ENCODE measurements at regions not wholly inside any gene's neighbourhood (a gene's known extent, or its start where the extent isn't known, plus 50 kb on each side); places are given as distances from the start of the nearest gene placed in this dataset.

DNA sequence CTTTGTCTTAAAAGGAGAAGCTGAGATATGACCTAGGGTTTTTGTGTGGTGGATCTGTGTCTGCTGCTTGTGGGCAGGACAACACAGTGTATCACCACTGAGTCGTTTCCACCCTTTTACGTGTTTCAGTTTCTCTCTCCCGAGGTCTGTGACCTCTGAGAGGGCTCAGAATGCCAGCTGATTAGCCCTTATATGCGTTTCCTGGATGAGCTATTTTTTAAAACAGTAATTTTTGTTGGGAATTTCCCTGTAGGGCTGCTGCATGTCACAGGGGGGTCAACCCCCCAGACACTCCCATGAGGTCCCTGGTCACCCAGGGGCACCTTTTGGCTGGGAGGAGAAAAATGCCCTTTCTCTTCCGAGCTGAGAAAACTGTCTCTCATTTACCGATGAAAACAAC lies 170.4 kb upstream of the CASK start:
- Mint-ChIP-seq H3K9me3 (ENCODE audit: low read depth) (peaks cover 6% of the 10 kb centered on the region), H3K36me3 (ENCODE audit: low read depth) (no peaks in the 10 kb centered on the region), H3K27ac (ENCODE audit: unreplicated experiment) (no peak overlapping the region), H3K27me3 (ENCODE audit: low read depth) (no peaks in the 10 kb centered on the region), H3K4me1 (ENCODE audit: low read depth) (peaks cover 9% of the 10 kb centered on the region), H3K4me3 (ENCODE audit: unreplicated experiment) (no peak overlapping the region)
- DNase-seq (ENCODE audit: low spot score) = no peak
- TF ChIP-seq, protein P1, sequence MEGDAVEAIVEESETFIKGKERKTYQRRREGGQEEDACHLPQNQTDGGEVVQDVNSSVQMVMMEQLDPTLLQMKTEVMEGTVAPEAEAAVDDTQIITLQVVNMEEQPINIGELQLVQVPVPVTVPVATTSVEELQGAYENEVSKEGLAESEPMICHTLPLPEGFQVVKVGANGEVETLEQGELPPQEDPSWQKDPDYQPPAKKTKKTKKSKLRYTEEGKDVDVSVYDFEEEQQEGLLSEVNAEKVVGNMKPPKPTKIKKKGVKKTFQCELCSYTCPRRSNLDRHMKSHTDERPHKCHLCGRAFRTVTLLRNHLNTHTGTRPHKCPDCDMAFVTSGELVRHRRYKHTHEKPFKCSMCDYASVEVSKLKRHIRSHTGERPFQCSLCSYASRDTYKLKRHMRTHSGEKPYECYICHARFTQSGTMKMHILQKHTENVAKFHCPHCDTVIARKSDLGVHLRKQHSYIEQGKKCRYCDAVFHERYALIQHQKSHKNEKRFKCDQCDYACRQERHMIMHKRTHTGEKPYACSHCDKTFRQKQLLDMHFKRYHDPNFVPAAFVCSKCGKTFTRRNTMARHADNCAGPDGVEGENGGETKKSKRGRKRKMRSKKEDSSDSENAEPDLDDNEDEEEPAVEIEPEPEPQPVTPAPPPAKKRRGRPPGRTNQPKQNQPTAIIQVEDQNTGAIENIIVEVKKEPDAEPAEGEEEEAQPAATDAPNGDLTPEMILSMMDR (IDR thresholded peaks at IDR 0.05) = no peak

DNA sequence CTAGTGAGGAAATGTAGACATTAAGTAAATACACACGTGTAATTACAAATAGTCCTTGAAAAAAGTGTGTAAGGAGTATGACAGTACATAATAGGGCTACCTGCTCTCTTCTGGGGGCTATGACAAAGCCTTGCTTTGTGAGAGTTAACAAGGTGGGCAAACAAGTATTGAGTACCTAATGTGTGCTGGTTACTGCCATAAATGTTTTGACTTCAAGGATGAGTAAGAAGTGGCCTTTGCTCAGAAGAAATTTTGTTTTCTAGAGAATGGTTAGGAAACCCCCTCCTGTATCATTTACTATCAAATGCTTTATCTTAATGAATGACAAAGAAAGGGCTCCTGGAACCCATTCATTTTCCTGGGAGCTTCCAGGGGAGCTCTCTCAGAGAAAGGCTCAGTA lies 167.0 kb upstream of the CASK start:
- TF ChIP-seq, protein P1 (IDR thresholded peaks at IDR 0.05) = no peak
- Mint-ChIP-seq H3K36me3 (ENCODE audit: low read depth) (no peaks in the 10 kb centered on the region), H3K27me3 (ENCODE audit: low read depth) (no peaks in the 10 kb centered on the region), H3K27ac (ENCODE audit: unreplicated experiment) (no peak overlapping the region), H3K4me1 (ENCODE audit: low read depth) (peaks cover 6% of the 10 kb centered on the region), H3K4me3 (ENCODE audit: unreplicated experiment) (no peak overlapping the region), H3K9me3 (ENCODE audit: low read depth) (peaks cover 2% of the 10 kb centered on the region)
- no peak for DNase-seq (ENCODE audit: low spot score)

DNA sequence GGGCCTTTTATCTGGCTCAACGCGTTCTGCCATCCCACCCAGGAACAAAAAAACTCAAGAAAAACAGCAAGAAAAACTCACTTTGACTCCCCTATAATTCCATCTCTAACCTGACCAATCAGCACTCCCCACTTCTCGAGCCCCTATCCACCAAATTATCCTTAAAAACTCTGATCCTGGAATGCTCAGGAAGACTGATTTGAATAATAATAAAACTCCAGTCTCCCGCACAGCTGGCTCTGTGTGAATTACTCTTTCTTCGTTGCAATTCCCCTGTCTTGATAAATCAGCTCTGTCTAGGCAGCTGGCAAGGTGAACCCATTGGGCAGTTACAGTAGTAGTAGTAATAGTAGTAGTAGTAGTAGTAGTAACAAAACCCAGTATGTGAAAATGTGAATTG lies 165.7 kb upstream of the CASK start:
- Mint-ChIP-seq H3K36me3 (ENCODE audit: low read depth) (no peaks in the 10 kb centered on the region), H3K4me3 (ENCODE audit: unreplicated experiment) (no peak overlapping the region), H3K27ac (ENCODE audit: unreplicated experiment) (no peak overlapping the region), H3K27me3 (ENCODE audit: low read depth) (no peaks in the 10 kb centered on the region), H3K9me3 (ENCODE audit: low read depth) (peaks cover 2% of the 10 kb centered on the region), H3K4me1 (ENCODE audit: low read depth) (peaks cover 3% of the 10 kb centered on the region)
- TF ChIP-seq, protein P1 (IDR thresholded peaks at IDR 0.05) = no peak
- DNase-seq (ENCODE audit: low spot score) = no peak

DNA sequence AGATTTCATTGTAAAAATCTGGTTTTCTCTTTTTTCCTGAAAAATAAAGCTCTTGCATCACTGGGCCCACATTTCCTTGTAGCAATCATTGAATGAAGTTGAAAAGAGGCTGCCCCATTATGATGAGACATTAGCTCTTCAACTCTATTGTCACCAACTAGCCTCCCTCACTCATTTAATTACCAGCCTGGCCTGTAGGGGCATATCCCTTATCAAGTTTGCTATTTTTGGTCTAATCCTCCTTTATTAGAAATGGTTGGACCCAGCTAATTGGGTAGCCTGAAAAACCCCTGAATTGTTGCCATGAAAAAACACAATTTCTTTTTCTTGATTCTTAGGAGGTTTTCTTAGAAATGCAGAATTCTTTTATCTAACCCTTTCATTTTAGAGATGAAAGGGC lies 164.6 kb upstream of the CASK start:
- TF ChIP-seq, protein P1 (IDR thresholded peaks at IDR 0.05) = no peak
- H3K27ac Mint-ChIP-seq (ENCODE audit: unreplicated experiment) = no peak overlapping the region
- H3K36me3 Mint-ChIP-seq (ENCODE audit: low read depth) = no peaks in the 10 kb centered on the region
- H3K4me1 Mint-ChIP-seq (ENCODE audit: low read depth) = no peaks in the 10 kb centered on the region
- H3K4me3 Mint-ChIP-seq (ENCODE audit: unreplicated experiment) = no peak overlapping the region
- peaks cover 2% of the 10 kb centered on the region for H3K9me3 Mint-ChIP-seq (ENCODE audit: low read depth)
- no peaks in the 10 kb centered on the region for H3K27me3 Mint-ChIP-seq (ENCODE audit: low read depth)
- DNase-seq (ENCODE audit: low spot score) = no peak

DNA sequence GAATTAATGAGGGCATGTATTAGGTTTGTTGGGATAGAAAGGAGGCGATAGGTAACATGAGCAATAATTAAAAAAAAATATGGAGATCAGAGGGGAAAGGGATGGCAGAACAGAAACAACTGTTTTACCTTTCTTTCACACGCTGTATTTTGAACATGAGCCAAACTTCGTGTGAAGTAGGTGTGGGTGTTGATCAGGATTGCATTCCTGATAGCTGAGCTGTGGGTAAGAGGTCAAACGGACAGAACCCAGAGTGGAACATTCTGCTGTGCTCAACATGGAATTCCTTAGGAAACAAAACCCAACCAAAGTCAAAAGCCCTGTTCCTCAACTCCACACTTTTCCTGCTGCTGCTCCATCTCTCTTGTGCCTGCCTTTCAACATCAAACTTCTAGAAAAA lies 162.5 kb upstream of the CASK start:
- Mint-ChIP-seq H3K36me3 (ENCODE audit: low read depth) (no peaks in the 10 kb centered on the region), H3K4me3 (ENCODE audit: unreplicated experiment) (no peak overlapping the region), H3K27ac (ENCODE audit: unreplicated experiment) (no peak overlapping the region), H3K9me3 (ENCODE audit: low read depth) (peaks cover 5% of the 10 kb centered on the region), H3K27me3 (ENCODE audit: low read depth) (no peaks in the 10 kb centered on the region), H3K4me1 (ENCODE audit: low read depth) (no peaks in the 10 kb centered on the region)
- TF ChIP-seq, protein P1 (IDR thresholded peaks at IDR 0.05) = no peak
- no peak for DNase-seq (ENCODE audit: low spot score)
